ENCODE measurements at regions not wholly inside any gene's neighbourhood (a gene's known extent, or its start where the extent isn't known, plus 50 kb on each side); places are given as distances from the start of the nearest gene placed in this dataset.
"Not testable (repeated sequence)": the region's sequence is repeated elsewhere in the genome, so short reads cannot be mapped to it uniquely, and the experiment has no call there.

- TF ChIP-seq, protein P1, sequence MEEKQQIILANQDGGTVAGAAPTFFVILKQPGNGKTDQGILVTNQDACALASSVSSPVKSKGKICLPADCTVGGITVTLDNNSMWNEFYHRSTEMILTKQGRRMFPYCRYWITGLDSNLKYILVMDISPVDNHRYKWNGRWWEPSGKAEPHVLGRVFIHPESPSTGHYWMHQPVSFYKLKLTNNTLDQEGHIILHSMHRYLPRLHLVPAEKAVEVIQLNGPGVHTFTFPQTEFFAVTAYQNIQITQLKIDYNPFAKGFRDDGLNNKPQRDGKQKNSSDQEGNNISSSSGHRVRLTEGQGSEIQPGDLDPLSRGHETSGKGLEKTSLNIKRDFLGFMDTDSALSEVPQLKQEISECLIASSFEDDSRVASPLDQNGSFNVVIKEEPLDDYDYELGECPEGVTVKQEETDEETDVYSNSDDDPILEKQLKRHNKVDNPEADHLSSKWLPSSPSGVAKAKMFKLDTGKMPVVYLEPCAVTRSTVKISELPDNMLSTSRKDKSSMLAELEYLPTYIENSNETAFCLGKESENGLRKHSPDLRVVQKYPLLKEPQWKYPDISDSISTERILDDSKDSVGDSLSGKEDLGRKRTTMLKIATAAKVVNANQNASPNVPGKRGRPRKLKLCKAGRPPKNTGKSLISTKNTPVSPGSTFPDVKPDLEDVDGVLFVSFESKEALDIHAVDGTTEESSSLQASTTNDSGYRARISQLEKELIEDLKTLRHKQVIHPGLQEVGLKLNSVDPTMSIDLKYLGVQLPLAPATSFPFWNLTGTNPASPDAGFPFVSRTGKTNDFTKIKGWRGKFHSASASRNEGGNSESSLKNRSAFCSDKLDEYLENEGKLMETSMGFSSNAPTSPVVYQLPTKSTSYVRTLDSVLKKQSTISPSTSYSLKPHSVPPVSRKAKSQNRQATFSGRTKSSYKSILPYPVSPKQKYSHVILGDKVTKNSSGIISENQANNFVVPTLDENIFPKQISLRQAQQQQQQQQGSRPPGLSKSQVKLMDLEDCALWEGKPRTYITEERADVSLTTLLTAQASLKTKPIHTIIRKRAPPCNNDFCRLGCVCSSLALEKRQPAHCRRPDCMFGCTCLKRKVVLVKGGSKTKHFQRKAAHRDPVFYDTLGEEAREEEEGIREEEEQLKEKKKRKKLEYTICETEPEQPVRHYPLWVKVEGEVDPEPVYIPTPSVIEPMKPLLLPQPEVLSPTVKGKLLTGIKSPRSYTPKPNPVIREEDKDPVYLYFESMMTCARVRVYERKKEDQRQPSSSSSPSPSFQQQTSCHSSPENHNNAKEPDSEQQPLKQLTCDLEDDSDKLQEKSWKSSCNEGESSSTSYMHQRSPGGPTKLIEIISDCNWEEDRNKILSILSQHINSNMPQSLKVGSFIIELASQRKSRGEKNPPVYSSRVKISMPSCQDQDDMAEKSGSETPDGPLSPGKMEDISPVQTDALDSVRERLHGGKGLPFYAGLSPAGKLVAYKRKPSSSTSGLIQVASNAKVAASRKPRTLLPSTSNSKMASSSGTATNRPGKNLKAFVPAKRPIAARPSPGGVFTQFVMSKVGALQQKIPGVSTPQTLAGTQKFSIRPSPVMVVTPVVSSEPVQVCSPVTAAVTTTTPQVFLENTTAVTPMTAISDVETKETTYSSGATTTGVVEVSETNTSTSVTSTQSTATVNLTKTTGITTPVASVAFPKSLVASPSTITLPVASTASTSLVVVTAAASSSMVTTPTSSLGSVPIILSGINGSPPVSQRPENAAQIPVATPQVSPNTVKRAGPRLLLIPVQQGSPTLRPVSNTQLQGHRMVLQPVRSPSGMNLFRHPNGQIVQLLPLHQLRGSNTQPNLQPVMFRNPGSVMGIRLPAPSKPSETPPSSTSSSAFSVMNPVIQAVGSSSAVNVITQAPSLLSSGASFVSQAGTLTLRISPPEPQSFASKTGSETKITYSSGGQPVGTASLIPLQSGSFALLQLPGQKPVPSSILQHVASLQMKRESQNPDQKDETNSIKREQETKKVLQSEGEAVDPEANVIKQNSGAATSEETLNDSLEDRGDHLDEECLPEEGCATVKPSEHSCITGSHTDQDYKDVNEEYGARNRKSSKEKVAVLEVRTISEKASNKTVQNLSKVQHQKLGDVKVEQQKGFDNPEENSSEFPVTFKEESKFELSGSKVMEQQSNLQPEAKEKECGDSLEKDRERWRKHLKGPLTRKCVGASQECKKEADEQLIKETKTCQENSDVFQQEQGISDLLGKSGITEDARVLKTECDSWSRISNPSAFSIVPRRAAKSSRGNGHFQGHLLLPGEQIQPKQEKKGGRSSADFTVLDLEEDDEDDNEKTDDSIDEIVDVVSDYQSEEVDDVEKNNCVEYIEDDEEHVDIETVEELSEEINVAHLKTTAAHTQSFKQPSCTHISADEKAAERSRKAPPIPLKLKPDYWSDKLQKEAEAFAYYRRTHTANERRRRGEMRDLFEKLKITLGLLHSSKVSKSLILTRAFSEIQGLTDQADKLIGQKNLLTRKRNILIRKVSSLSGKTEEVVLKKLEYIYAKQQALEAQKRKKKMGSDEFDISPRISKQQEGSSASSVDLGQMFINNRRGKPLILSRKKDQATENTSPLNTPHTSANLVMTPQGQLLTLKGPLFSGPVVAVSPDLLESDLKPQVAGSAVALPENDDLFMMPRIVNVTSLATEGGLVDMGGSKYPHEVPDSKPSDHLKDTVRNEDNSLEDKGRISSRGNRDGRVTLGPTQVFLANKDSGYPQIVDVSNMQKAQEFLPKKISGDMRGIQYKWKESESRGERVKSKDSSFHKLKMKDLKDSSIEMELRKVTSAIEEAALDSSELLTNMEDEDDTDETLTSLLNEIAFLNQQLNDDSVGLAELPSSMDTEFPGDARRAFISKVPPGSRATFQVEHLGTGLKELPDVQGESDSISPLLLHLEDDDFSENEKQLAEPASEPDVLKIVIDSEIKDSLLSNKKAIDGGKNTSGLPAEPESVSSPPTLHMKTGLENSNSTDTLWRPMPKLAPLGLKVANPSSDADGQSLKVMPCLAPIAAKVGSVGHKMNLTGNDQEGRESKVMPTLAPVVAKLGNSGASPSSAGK (IDR thresholded peaks at IDR 0.05), result 0 out of 2 replicates have a peak, but pooled peaks have one; percentile 23
Observed at GRCh38 chrX:139342594-139342991, 187.9 kb upstream of the F9 start (continued).

- H3K9me1 ChIP-seq (ENCODE audit: control insufficient read depth, insufficient read depth, low read length); ATAC-seq; in situ Hi-C loops (cut with MboI); H3K27ac ChIP-seq (ENCODE audit: extremely low read depth, low read depth, low read length); H3K4me1 ChIP-seq (replicated peaks in 1 of 2; ENCODE audit: control insufficient read depth in 2 of 2, insufficient read depth in 2 of 2, low read length in 2 of 2); H3K4me2 ChIP-seq (ENCODE audit: insufficient read depth, low read length); H2AFZ ChIP-seq (ENCODE audit: low read depth, low read length); POLR2A ChIA-PET; H4K20me1 ChIP-seq (replicated peaks; ENCODE audit: control insufficient read depth, insufficient read depth, low read length); BruUV-seq (replicated peaks); H3K27me3 ChIP-seq (ENCODE audit: control insufficient read depth in 2 of 2, insufficient read depth in 2 of 2, low read length in 2 of 2); FAIRE-seq; H3K4me3 ChIP-seq; H3K79me2 ChIP-seq (ENCODE audit: control insufficient read depth, insufficient read depth, low read length); intact Hi-C loops (cut with micrococcal nuclease); H3K36me3 ChIP-seq (ENCODE audit: control insufficient read depth, insufficient read depth, low read length); CTCF ChIA-PET (ENCODE audit: low intra/inter-chr PET ratio); H3K9ac ChIP-seq (ENCODE audit: insufficient read depth in 1 of 2, low read depth in 2 of 2, low read length in 2 of 2); DNase-seq (ENCODE audit: extremely low read depth in 1 of 4, low spot score in 3 of 4); H3K9me3 ChIP-seq (replicated peaks; ENCODE audit: control insufficient read depth, insufficient read depth, low read depth, low read length): not testable (repeated sequence)
- 2% methylated on average over 15 of the region's 21 CpGs for whole genome bisulfite sequencing (ENCODE audit: insufficient coverage, low coverage, missing lambda C conversion rate)
Observed at GRCh38 chrX:139341855-139342593, 188.5 kb upstream of the F9 start.
